ENCODE measurements at regions not wholly inside any gene's neighbourhood (a gene's known extent, or its start where the extent isn't known, plus 50 kb on each side); places are given as distances from the start of the nearest gene placed in this dataset.

DNA sequence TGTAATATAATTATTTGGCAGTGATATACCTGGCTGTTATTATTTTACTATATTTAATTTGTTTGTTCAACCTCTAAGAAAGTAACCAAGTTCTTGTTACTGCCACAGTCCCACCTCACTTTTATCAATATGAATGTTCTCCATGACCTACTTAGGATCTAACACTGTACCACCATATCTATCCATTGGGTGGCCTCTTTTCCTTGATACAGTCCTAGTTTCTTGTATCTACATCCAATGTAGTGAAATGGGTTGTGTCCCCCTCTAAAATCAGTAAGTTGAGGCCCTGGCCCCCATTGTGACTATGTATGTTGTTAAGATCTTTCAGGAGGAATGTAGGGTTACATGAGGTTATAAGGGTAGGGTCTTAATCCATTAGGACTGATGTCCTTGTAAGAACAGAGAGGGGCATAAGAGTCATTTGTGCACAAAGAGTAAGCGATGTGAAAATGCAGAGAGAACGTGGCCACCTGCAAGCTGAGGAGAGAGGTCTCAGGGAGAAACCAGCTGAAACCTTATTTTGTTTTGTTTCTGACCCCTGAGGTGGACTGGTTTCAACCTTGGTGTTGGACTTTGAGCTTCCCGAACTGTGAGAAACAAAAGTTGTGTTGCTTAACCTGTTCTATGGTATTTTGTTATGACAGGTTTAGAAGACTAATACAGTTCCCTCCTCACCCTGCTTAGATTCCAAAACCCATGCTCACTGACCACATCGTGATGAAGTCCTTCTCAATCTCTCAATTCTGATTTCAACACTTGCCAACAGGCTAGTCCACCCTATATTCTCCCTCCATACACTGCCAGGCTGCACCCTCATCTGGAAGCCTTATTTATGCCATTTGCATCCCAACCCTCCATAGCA lies 387.3 kb upstream of the EPHA7 start:
- H3K27ac Mint-ChIP-seq: no peak overlapping the region
- peaks cover 30% of the 10 kb centered on the region for H3K9me3 Mint-ChIP-seq
- H3K36me3 Mint-ChIP-seq (ENCODE audit: low read depth): peaks cover 5% of the 10 kb centered on the region; the same call in 1 of the 2 replicates
- no peaks in the 10 kb centered on the region for H3K4me1 Mint-ChIP-seq (ENCODE audit: low read depth)
- H3K27me3 Mint-ChIP-seq (ENCODE audit: insufficient read depth): no peaks in the 10 kb centered on the region
- H3K4me3 Mint-ChIP-seq: no peak overlapping the region
- no peak for DNase-seq
- TF ChIP-seq CTCF (IDR thresholded peaks at IDR 0.05): no peak

- Mint-ChIP-seq H3K9me3 (peaks cover 10% of the 10 kb centered on the region), H3K4me3 (no peak overlapping the region), H3K27me3 (ENCODE audit: insufficient read depth) (no peaks in the 10 kb centered on the region), H3K27ac (no peak overlapping the region), H3K36me3 (ENCODE audit: low read depth) (no peaks in the 10 kb centered on the region), H3K4me1 (ENCODE audit: low read depth) (no peaks in the 10 kb centered on the region)
- DNase-seq: no peak
- TF ChIP-seq CTCF (IDR thresholded peaks at IDR 0.05): no peak
Observed at GRCh38 chr6:93801101-93801847, 381.9 kb upstream of the EPHA7 start.

- no peak overlapping the region for H3K27ac Mint-ChIP-seq
Observed at GRCh38 chr6:93799226-93799625, 379.9 kb upstream of the EPHA7 start.

GRCh38 chr6:93794166-93794565 lies 374.8 kb upstream of the EPHA7 start:
- H3K4me3 Mint-ChIP-seq: no peak overlapping the region
- H3K27ac Mint-ChIP-seq: no peak overlapping the region
- TF ChIP-seq CTCF (IDR thresholded peaks at IDR 0.05): no peak
- no peak for DNase-seq
- H3K27me3 Mint-ChIP-seq (ENCODE audit: insufficient read depth): no peaks in the 10 kb centered on the region
- H3K36me3 Mint-ChIP-seq (ENCODE audit: low read depth): no peaks in the 10 kb centered on the region
- H3K4me1 Mint-ChIP-seq (ENCODE audit: low read depth): no peaks in the 10 kb centered on the region
- H3K9me3 Mint-ChIP-seq: peaks cover 19% of the 10 kb centered on the region

More at GRCh38 chr6:93799226-93799625, 379.9 kb upstream of the EPHA7 start:
- H3K4me1 Mint-ChIP-seq (ENCODE audit: low read depth): no peaks in the 10 kb centered on the region
- H3K27me3 Mint-ChIP-seq (ENCODE audit: insufficient read depth): no peaks in the 10 kb centered on the region
- TF ChIP-seq CTCF (IDR thresholded peaks at IDR 0.05): no peak
- H3K9me3 Mint-ChIP-seq: peaks cover 19% of the 10 kb centered on the region
- H3K4me3 Mint-ChIP-seq: no peak overlapping the region
- no peaks in the 10 kb centered on the region for H3K36me3 Mint-ChIP-seq (ENCODE audit: low read depth)
- DNase-seq: no peak

- no peak for TF ChIP-seq CTCF (IDR thresholded peaks at IDR 0.05)
- no peaks in the 10 kb centered on the region for H3K4me1 Mint-ChIP-seq (ENCODE audit: low read depth)
- H3K27ac Mint-ChIP-seq: no peak overlapping the region
- no peak overlapping the region for H3K4me3 Mint-ChIP-seq
- H3K9me3 Mint-ChIP-seq: peaks cover 26% of the 10 kb centered on the region
- H3K36me3 Mint-ChIP-seq (ENCODE audit: low read depth): no peaks in the 10 kb centered on the region
- H3K27me3 Mint-ChIP-seq (ENCODE audit: insufficient read depth): no peaks in the 10 kb centered on the region
- no peak for DNase-seq
Observed at GRCh38 chr6:93792746-93793145, 373.4 kb upstream of the EPHA7 start.
